ENCODE measurements at regions not wholly inside any gene's neighbourhood (a gene's known extent, or its start where the extent isn't known, plus 50 kb on each side); places are given as distances from the start of the nearest gene placed in this dataset.
A peak's percentile ranks its signal among the peaks of the same experiment; 100 is the strongest.

- DNase-seq (ENCODE audit: low spot score) = no peak
- Histone ChIP-seq H3K27ac (replicated peaks; ENCODE audit: low read length) (peak overlapping the region; percentile 15), H3K9ac (ENCODE audit: low read depth, low read length, poor library complexity) (no peak overlapping the region)
These were observed 215.6 kb upstream of the TNP1 start for GRCh38 chr2:217075268-217076057.

GRCh38 chr2:217074576-217075255 is 214.9 kb upstream of the TNP1 start:
- H4K8ac ChIP-seq (ENCODE audit: low read depth, low read length) = no peak overlapping the region
- H3K36me3 ChIP-seq (replicated peaks in 1 of 2; ENCODE audit: control insufficient read depth in 2 of 2, insufficient read depth in 2 of 2, low read length in 2 of 2) = no peaks in the 10 kb centered on the region
- H3K23ac ChIP-seq (ENCODE audit: low read depth, low read length, poor library complexity) = no peak overlapping the region
- H3K14ac ChIP-seq (ENCODE audit: low read length) = no peak overlapping the region
- no CpG with 5 or more reads among the region's 6 CpGs for WGBS, 2 donors (ENCODE audit: extremely low coverage in 2 of 2, insufficient read length in 2 of 2, insufficient replicate concordance in 1 of 2)
- no peak for DNase-seq (ENCODE audit: low spot score)
- H2BK120ac ChIP-seq (ENCODE audit: low read depth, low read length) = no peak overlapping the region
- no peak overlapping the region for H3K9ac ChIP-seq (ENCODE audit: low read depth, low read length, poor library complexity)
- H3K4me1 ChIP-seq (ENCODE audit: control insufficient read depth in 2 of 2, insufficient read depth in 1 of 2, low read depth in 1 of 2, low read length in 2 of 2) = peaks cover 4 to 12% of the 10 kb centered on the region in 2 donors
- peak overlapping the region; percentile 70 for H2AFZ ChIP-seq (ENCODE audit: low read length)
- H2BK12ac ChIP-seq (ENCODE audit: low read length) = no peak overlapping the region
- no peaks in the 10 kb centered on the region for H3K79me1 ChIP-seq (ENCODE audit: low read depth, low read length)
- H2BK15ac ChIP-seq (ENCODE audit: low read length) = no peak overlapping the region
- H3K9me3 ChIP-seq (replicated peaks in 1 of 2; ENCODE audit: control insufficient read depth in 2 of 2, insufficient read depth in 1 of 2, low read depth in 1 of 2, low read length in 2 of 2) = peaks cover 0 to under 1% of the 10 kb centered on the region in 2 donors
- no peaks in the 10 kb centered on the region for H3K27me3 ChIP-seq (ENCODE audit: control insufficient read depth in 3 of 3, insufficient read depth in 3 of 3, low read depth in 1 of 3, low read length in 3 of 3)
- no peak overlapping the region for H3K4ac ChIP-seq (ENCODE audit: low read length)
- H3K4me2 ChIP-seq (ENCODE audit: insufficient read depth, low read length, poor library complexity, severe bottlenecking) = no peak overlapping the region
- H4K91ac ChIP-seq (ENCODE audit: low read depth, low read length, poor library complexity) = no peak overlapping the region
- H3K18ac ChIP-seq (ENCODE audit: low read length) = peak overlapping the region; percentile 67
- no peak overlapping the region for H2BK5ac ChIP-seq (ENCODE audit: low read length)
- H3K4me3 ChIP-seq (ENCODE audit: low read length in 2 of 2) = no peak overlapping the region
- H2AK5ac ChIP-seq (ENCODE audit: low read depth, low read length) = no peak overlapping the region
- no peak overlapping the region for H3K27ac ChIP-seq (replicated peaks; ENCODE audit: low read length)

More at GRCh38 chr2:217075268-217076057, 215.6 kb upstream of the TNP1 start:
- H2BK12ac ChIP-seq (ENCODE audit: low read length) = no peak overlapping the region
- H2AFZ ChIP-seq (ENCODE audit: low read length) = peak overlapping the region; percentile 70
- H2AK5ac ChIP-seq (ENCODE audit: low read depth, low read length) = no peak overlapping the region
- no peaks in the 10 kb centered on the region for H3K36me3 ChIP-seq (replicated peaks in 1 of 2; ENCODE audit: control insufficient read depth in 2 of 2, insufficient read depth in 2 of 2, low read length in 2 of 2)
- no peak overlapping the region for H3K4ac ChIP-seq (ENCODE audit: low read length)
- H3K79me1 ChIP-seq (ENCODE audit: low read depth, low read length) = no peaks in the 10 kb centered on the region
- H2BK120ac ChIP-seq (ENCODE audit: low read depth, low read length) = no peak overlapping the region
- H3K9me3 ChIP-seq (replicated peaks in 1 of 2; ENCODE audit: control insufficient read depth in 2 of 2, insufficient read depth in 1 of 2, low read depth in 1 of 2, low read length in 2 of 2) = no peaks in the 10 kb centered on the region
- no peak overlapping the region for H3K4me3 ChIP-seq (ENCODE audit: low read length in 2 of 2)
- no peak overlapping the region for H4K8ac ChIP-seq (ENCODE audit: low read depth, low read length)
- no peaks in the 10 kb centered on the region for H3K27me3 ChIP-seq (ENCODE audit: control insufficient read depth in 3 of 3, insufficient read depth in 3 of 3, low read depth in 1 of 3, low read length in 3 of 3)
- H3K18ac ChIP-seq (ENCODE audit: low read length) = peak overlapping the region; percentile 67
- H2BK15ac ChIP-seq (ENCODE audit: low read length) = no peak overlapping the region
- no peak overlapping the region for H3K14ac ChIP-seq (ENCODE audit: low read length)
- no peak overlapping the region for H4K91ac ChIP-seq (ENCODE audit: low read depth, low read length, poor library complexity)
- H3K23ac ChIP-seq (ENCODE audit: low read depth, low read length, poor library complexity) = no peak overlapping the region
- no peak overlapping the region for H3K4me2 ChIP-seq (ENCODE audit: insufficient read depth, low read length, poor library complexity, severe bottlenecking)
- WGBS, 2 donors (ENCODE audit: extremely low coverage in 2 of 2, insufficient read length in 2 of 2, insufficient replicate concordance in 1 of 2) = no CpG with 5 or more reads among the region's 12 CpGs
- no peak overlapping the region for H2BK5ac ChIP-seq (ENCODE audit: low read length)
- H3K4me1 ChIP-seq (ENCODE audit: control insufficient read depth in 2 of 2, insufficient read depth in 1 of 2, low read depth in 1 of 2, low read length in 2 of 2) = peaks cover 4 to 12% of the 10 kb centered on the region in 2 donors

GRCh38 chr2:217071416-217071815 is 211.6 kb upstream of the TNP1 start:
- Histone ChIP-seq H3K18ac (ENCODE audit: low read length) (no peak overlapping the region), H3K14ac (ENCODE audit: low read length) (no peak overlapping the region), H3K27ac (replicated peaks; ENCODE audit: low read length) (no peak overlapping the region), H4K91ac (ENCODE audit: low read depth, low read length, poor library complexity) (no peak overlapping the region), H3K79me1 (ENCODE audit: low read depth, low read length) (no peaks in the 10 kb centered on the region), H2AFZ (ENCODE audit: low read length) (no peak overlapping the region), H3K4me3 (ENCODE audit: low read length in 2 of 2) (no peak overlapping the region), H3K23ac (ENCODE audit: low read depth, low read length, poor library complexity) (no peak overlapping the region), H3K9me3 (replicated peaks in 1 of 2; ENCODE audit: control insufficient read depth in 2 of 2, insufficient read depth in 1 of 2, low read depth in 1 of 2, low read length in 2 of 2) (peaks cover 7 to 12% of the 10 kb centered on the region in 2 donors), H2BK15ac (ENCODE audit: low read length) (no peak overlapping the region), H3K27me3 (ENCODE audit: control insufficient read depth in 3 of 3, insufficient read depth in 3 of 3, low read depth in 1 of 3, low read length in 3 of 3) (no peaks in the 10 kb centered on the region), H4K8ac (ENCODE audit: low read depth, low read length) (no peak overlapping the region), H3K9ac (ENCODE audit: low read depth, low read length, poor library complexity) (no peak overlapping the region), H3K4me1 (ENCODE audit: control insufficient read depth in 2 of 2, insufficient read depth in 1 of 2, low read depth in 1 of 2, low read length in 2 of 2) (peaks cover 4 to 11% of the 10 kb centered on the region in 2 donors), H3K4me2 (ENCODE audit: insufficient read depth, low read length, poor library complexity, severe bottlenecking) (no peak overlapping the region), H2BK12ac (ENCODE audit: low read length) (no peak overlapping the region), H3K36me3 (replicated peaks in 1 of 2; ENCODE audit: control insufficient read depth in 2 of 2, insufficient read depth in 2 of 2, low read length in 2 of 2) (peaks cover 0 to 3% of the 10 kb centered on the region in 2 donors), H2BK5ac (ENCODE audit: low read length) (no peak overlapping the region), H3K4ac (ENCODE audit: low read length) (no peak overlapping the region), H2AK5ac (ENCODE audit: low read depth, low read length) (no peak overlapping the region), H2BK120ac (ENCODE audit: low read depth, low read length) (no peak overlapping the region)
- DNase-seq (ENCODE audit: low spot score) = no peak
- no CpG with 5 or more reads among the region's 8 CpGs for WGBS, 2 donors (ENCODE audit: extremely low coverage in 2 of 2, insufficient read length in 2 of 2, insufficient replicate concordance in 1 of 2)

- Histone ChIP-seq H4K8ac (ENCODE audit: low read depth, low read length) (no peak overlapping the region), H3K14ac (ENCODE audit: low read length) (no peak overlapping the region), H2BK12ac (ENCODE audit: low read length) (no peak overlapping the region), H3K27me3 (ENCODE audit: control insufficient read depth in 3 of 3, insufficient read depth in 3 of 3, low read depth in 1 of 3, low read length in 3 of 3) (no peaks in the 10 kb centered on the region), H2BK120ac (ENCODE audit: low read depth, low read length) (no peak overlapping the region), H3K36me3 (replicated peaks in 1 of 2; ENCODE audit: control insufficient read depth in 2 of 2, insufficient read depth in 2 of 2, low read length in 2 of 2) (peaks cover 0 to 3% of the 10 kb centered on the region in 2 donors), H2BK15ac (ENCODE audit: low read length) (no peak overlapping the region), H3K9me3 (replicated peaks in 1 of 2; ENCODE audit: control insufficient read depth in 2 of 2, insufficient read depth in 1 of 2, low read depth in 1 of 2, low read length in 2 of 2) (peaks cover 8 to 12% of the 10 kb centered on the region in 2 donors), H3K4me3 (ENCODE audit: low read length in 2 of 2) (no peak overlapping the region), H2AFZ (ENCODE audit: low read length) (peak overlapping the region; percentile 30), H2BK5ac (ENCODE audit: low read length) (no peak overlapping the region), H2AK5ac (ENCODE audit: low read depth, low read length) (no peak overlapping the region), H3K18ac (ENCODE audit: low read length) (no peak overlapping the region), H4K91ac (ENCODE audit: low read depth, low read length, poor library complexity) (no peak overlapping the region), H3K4me1 (ENCODE audit: control insufficient read depth in 2 of 2, insufficient read depth in 1 of 2, low read depth in 1 of 2, low read length in 2 of 2) (peaks cover 4 to 9% of the 10 kb centered on the region in 2 donors), H3K27ac (replicated peaks; ENCODE audit: low read length) (no peak overlapping the region), H3K4me2 (ENCODE audit: insufficient read depth, low read length, poor library complexity, severe bottlenecking) (no peak overlapping the region), H3K79me1 (ENCODE audit: low read depth, low read length) (no peaks in the 10 kb centered on the region), H3K4ac (ENCODE audit: low read length) (no peak overlapping the region), H3K23ac (ENCODE audit: low read depth, low read length, poor library complexity) (no peak overlapping the region), H3K9ac (ENCODE audit: low read depth, low read length, poor library complexity) (no peak overlapping the region)
- WGBS, 2 donors (ENCODE audit: extremely low coverage in 2 of 2, insufficient read length in 2 of 2, insufficient replicate concordance in 1 of 2) = no CpG with 5 or more reads among the region's 1 CpG
- no peak for DNase-seq (ENCODE audit: low spot score)
These were observed 210.7 kb upstream of the TNP1 start for GRCh38 chr2:217070611-217071010.

Measured in neuronal stem cell (in vitro differentiated cells).